Left ventricle myocardium inferior (tissue), 1 donor: ENCODE measurements at regions not wholly inside any gene's neighbourhood (a gene's known extent, or its start where the extent isn't known, plus 50 kb on each side); places are given as distances from the start of the nearest gene placed in this dataset.

ENCODE experiments used
- DNase-seq: peaks from one replicate; pipeline ENCODE4 v3.0.0-alpha.2; 2020
- H3K27ac ChIP-seq: fragments of 200-600 bp; replicated peaks from 2 replicates; pipeline ENCODE4 v1.8.0; 2021
- H3K27me3 ChIP-seq: fragments of 200-600 bp; 2 replicates; pipeline ENCODE4 v1.8.0; 2021; ENCODE audit warnings: low read depth
- H3K36me3 ChIP-seq: fragments of 200-600 bp; 2 replicates; pipeline ENCODE4 v1.8.0; 2021
- H3K4me1 ChIP-seq: fragments of 200-600 bp; 2 replicates; pipeline ENCODE4 v1.8.0; 2021
- H3K4me3 ChIP-seq: fragments of 200-600 bp; 2 replicates; pipeline ENCODE4 v1.8.0; 2021; ENCODE audit warnings: mild to moderate bottlenecking, moderate library complexity
- H3K9me3 ChIP-seq: fragments of 200-600 bp; replicated peaks from 2 replicates; pipeline ENCODE4 v1.8.0; 2021
- CTCF ChIP-seq: fragments of 200-600 bp; IDR thresholded peaks from 2 replicates; pipeline ENCODE4 v1.8.0; 2021; ENCODE audit warnings: antibody characterized with exemption, mild to moderate bottlenecking, borderline replicate concordance
- intact Hi-C: fragments of 100-400 bp; cut with micrococcal nuclease; formaldehyde crosslinking; loops from one replicate; pipeline ENCODE4 v1.11.0; 2022
- donor health status: DM: no; HTN: yes; CAD: no; lungs with severe emphysema.

- Histone ChIP-seq H3K27ac (no peak overlapping the region), H3K27me3 (no peaks in the 10 kb centered on the region), H3K4me3 (no peak overlapping the region), H3K36me3 (no peaks in the 10 kb centered on the region), H3K9me3 (no peaks in the 10 kb centered on the region), H3K4me1 (peaks cover 22% of the 10 kb centered on the region)
- no peak for TF ChIP-seq CTCF
- intact Hi-C loops: no loop called here
- DNase-seq: no peak
Measured at GRCh38 chr13:50360637-50361036, 345.4 kb downstream of the KCNRG start.

GRCh38 chr13:50361282-50361681 is 346.0 kb downstream of the KCNRG start:
- Histone ChIP-seq H3K4me3 (no peak overlapping the region), H3K36me3 (no peaks in the 10 kb centered on the region), H3K9me3 (no peaks in the 10 kb centered on the region), H3K4me1 (peaks cover 22% of the 10 kb centered on the region), H3K27me3 (no peaks in the 10 kb centered on the region), H3K27ac (no peak overlapping the region)
- intact Hi-C loops: no loop called here
- TF ChIP-seq CTCF: no peak
- no peak for DNase-seq

DNA sequence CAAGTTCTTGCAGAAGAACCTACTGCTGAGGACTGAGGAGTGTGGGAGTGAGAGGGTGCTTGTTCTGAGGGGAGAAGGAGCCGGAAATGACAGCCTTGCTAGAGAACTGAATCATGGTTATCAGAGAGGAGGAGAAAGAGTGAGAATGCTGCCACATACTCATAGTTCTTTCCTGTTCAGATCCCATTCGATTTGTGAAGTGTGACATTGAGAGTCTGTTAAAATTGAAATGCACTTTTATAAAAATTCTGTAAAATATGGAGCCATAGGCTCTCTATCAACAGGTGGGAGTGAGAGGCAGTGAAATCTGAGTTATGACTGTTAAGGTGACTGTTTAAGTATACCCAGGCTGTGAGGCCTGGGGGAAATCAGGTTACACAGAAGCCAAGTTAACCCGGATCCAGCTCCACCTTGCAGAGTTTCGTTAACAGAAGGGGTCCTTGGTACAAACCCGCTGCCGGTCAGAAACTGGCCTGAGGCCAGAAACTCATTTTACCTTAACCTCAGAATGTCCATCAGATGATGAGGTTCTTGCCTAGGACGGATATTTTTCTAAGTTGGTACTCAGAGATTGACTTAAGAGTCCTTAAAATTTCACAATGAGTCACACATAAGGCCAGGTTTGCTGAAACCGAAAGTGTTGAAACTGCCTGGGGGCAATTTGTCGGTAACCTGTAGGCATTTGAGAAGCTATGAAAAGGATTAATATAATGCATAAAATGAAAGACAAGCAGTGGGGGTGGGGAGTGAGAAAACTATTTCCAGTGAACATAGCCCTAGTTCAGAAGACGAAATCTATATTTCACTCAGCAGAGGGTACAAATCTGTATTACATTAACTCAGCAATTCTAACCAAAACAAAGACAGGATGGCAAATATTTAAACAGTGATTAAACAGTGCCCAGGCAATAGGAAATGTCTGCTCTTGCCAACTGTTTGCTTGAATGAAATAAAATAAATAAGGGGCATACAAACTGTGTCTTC is 350.5 kb downstream of the KCNRG start:
- no peak for TF ChIP-seq CTCF
- intact Hi-C loops: no loop called here
- H3K9me3 ChIP-seq: no peaks in the 10 kb centered on the region
- DNase-seq: no peak
- no peaks in the 10 kb centered on the region for H3K36me3 ChIP-seq
- H3K27ac ChIP-seq: no peak overlapping the region
- H3K4me1 ChIP-seq: no peaks in the 10 kb centered on the region
- H3K27me3 ChIP-seq: no peaks in the 10 kb centered on the region
- no peak overlapping the region for H3K4me3 ChIP-seq

DNA sequence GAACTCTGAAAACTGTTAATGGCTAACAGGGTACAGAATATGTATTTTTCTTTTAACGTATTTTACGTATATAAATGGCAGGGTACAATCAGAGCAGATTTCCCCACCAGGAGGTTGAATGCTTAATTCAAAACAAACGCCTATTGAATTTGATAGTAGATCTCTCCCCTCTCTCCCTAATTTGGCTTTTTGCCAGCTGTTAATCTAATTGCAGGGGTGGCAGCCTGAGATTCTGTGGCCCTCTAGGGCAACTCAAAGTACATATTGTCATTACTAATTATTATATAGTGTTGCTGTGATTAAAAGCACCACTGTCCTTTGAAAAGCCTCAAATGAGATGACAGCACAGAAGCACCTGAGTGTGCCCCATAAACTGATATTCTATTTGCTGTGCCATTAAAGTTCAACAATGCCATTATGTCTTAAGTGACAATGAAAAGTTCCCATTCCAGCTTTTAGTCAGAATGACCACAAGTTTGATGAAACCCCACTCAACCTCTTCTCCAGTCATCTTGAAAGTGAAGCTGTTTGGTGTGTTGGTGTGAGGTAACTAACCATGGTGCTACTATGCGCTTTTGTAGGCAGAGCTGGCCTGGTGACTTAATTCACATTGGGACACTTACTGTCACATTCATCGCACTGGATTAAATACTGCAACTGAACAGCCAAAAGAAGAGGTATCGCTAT is 351.4 kb downstream of the KCNRG start:
- Histone ChIP-seq H3K36me3 (no peaks in the 10 kb centered on the region), H3K27me3 (no peaks in the 10 kb centered on the region), H3K4me1 (no peaks in the 10 kb centered on the region), H3K9me3 (no peaks in the 10 kb centered on the region), H3K4me3 (no peak overlapping the region), H3K27ac (no peak overlapping the region)
- TF ChIP-seq CTCF: no peak
- no peak for DNase-seq
- intact Hi-C loops: no loop called here

GRCh38 chr13:50369646-50370045 is 354.4 kb downstream of the KCNRG start:
- Histone ChIP-seq H3K9me3 (no peaks in the 10 kb centered on the region), H3K36me3 (no peaks in the 10 kb centered on the region), H3K4me3 (no peak overlapping the region), H3K27ac (no peak overlapping the region), H3K27me3 (no peaks in the 10 kb centered on the region), H3K4me1 (no peaks in the 10 kb centered on the region)
- TF ChIP-seq CTCF: no peak
- no peak for DNase-seq
- intact Hi-C loops: no loop called here
